Choroid plexus epithelial cell (primary cell): ENCODE measurements at regions not wholly inside any gene's neighbourhood (a gene's known extent, or its start where the extent isn't known, plus 50 kb on each side); places are given as distances from the start of the nearest gene placed in this dataset.

ENCODE experiments used
- DNase-seq: peaks from one replicate; pipeline ENCODE4 v3.0.0-alpha.2; 2010; ENCODE audit warnings: low read depth
- H3K4me3 ChIP-seq: 2 replicates; pipeline ENCODE4 v1.5.1; 2011; ENCODE audit warnings: low read depth, mild to moderate bottlenecking, control low read depth, low read length, moderate library complexity
- TF ChIP-seq, protein P1 (sequence below): conservative IDR thresholded peaks from 2 replicates; pipeline ENCODE4 v1.5.1; 2011; ENCODE audit warnings: low read depth, mild to moderate bottlenecking, control low read depth, inconsistent platforms, low read length, moderate library complexity

DNA sequence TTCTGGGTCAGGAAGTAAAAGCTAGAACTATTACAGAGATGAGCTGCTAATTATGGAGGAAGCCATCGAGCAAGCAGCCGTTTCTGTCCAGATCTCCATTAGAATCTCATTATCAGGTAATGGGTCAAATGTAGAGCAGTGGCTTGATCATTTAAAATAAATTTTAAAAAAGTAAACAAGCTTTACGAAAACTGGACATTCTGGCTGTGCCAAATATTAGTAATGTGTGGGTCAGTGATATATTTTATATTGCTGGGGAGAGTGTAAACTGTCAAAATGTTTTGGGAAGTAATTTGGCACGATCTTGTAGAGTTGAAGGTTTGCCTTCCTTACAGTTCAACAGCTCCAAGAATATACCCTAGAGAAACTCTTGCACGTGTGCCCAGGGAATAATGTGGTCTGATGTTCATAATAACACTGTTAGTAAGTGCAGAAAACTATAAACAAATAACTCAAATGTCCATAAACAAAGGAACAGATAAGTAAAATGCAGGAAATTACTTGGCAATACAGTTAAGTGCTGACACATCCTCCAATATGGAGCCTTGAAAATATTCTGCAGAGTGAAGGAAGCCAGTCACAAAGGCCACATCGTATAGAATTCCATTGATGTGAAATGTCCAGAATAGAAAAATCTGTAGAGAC, 127.2 kb upstream of the UBL3 start:
- no peak overlapping the region for H3K4me3 ChIP-seq
- no peak for DNase-seq
- TF ChIP-seq, protein P1, sequence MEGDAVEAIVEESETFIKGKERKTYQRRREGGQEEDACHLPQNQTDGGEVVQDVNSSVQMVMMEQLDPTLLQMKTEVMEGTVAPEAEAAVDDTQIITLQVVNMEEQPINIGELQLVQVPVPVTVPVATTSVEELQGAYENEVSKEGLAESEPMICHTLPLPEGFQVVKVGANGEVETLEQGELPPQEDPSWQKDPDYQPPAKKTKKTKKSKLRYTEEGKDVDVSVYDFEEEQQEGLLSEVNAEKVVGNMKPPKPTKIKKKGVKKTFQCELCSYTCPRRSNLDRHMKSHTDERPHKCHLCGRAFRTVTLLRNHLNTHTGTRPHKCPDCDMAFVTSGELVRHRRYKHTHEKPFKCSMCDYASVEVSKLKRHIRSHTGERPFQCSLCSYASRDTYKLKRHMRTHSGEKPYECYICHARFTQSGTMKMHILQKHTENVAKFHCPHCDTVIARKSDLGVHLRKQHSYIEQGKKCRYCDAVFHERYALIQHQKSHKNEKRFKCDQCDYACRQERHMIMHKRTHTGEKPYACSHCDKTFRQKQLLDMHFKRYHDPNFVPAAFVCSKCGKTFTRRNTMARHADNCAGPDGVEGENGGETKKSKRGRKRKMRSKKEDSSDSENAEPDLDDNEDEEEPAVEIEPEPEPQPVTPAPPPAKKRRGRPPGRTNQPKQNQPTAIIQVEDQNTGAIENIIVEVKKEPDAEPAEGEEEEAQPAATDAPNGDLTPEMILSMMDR = no peak

DNA sequence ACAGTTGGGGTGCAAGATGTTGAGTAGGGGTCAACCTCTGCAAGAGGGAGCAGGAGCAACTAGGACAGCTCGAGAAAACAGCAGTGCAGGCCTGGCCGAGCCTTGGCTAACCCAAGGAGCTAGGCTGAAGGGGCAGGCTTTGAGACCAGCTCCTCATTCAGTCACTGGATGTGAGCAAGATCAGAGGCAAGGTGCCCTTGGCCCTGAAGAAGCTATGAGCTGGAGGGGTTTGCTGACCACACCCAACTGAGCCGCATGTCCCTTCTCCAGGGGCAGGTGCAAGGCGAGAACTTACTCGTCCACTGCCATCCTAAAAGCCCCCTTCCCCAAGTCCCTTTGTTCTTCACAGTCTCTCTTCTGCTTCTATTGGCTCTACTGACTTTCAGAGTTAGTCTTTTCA, 126.1 kb upstream of the UBL3 start:
- DNase-seq = no peak
- TF ChIP-seq, protein P1 = no peak

GRCh38 chr13:29975283-29975682, 124.9 kb upstream of the UBL3 start:
- no peak overlapping the region for H3K4me3 ChIP-seq
- TF ChIP-seq, protein P1 = no peak
- no peak for DNase-seq

More for the DNA sequence above, 126.1 kb upstream of the UBL3 start:
- no peak overlapping the region for H3K4me3 ChIP-seq

DNA sequence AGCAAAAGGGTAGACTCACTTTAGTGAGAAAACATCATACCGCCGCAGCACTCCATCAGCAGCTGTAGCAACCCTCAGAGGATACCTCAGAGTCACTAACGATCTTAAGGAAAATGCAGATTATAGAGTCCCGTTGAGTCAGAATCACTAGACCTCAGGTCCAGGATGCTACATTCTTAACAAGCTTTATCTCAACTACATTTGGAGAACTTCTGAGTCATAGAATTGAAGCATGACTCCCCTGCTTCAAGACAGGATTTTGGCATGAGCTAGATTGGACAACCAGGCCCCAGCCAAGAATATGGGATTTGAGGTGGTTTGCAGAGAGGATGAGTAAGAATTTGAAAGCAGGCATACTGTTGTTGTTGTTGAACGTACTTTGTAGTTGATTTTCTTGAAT, 118.9 kb upstream of the UBL3 start:
- DNase-seq = no peak

DNA sequence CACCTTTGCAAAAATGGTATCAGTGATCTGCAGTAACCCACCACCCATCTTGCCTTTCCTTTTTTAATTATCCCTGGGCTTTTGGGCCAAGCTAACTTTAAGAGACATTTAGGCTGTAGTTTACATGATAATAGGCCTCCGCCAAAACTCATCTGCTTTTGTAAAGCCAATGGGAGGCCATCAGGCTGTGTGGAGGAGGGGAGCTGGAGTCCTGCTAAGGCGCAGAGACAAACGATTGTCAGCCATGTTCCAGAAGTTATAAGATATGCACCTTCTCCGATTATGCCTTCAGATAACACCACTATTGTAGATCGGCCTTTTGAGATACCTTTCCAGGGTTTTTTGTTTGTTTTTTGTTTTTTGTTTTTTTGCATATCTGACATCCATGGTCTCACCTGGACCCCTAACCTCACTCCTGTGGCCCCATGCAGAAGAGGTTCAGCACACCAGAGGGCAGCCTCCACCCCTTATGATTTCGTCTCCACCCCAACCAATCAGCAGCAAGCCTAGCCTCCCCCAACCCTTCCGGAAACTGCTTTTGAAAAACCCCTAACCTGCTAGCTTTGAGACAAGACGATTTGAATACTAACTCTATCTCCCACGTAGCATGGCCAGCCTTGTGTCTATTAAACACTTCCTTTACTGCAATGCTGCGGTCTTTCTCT, 113.9 kb upstream of the UBL3 start:
- TF ChIP-seq, protein P1 = no peak
- DNase-seq = no peak
- no peak overlapping the region for H3K4me3 ChIP-seq

More for the DNA sequence above, 118.9 kb upstream of the UBL3 start:
- no peak overlapping the region for H3K4me3 ChIP-seq
- TF ChIP-seq, protein P1 = no peak

- TF ChIP-seq, protein P1 = no peak
- DNase-seq = no peak
- no peak overlapping the region for H3K4me3 ChIP-seq
Observed at GRCh38 chr13:29963089-29963488, 112.7 kb upstream of the UBL3 start.
